HG02884 (cell line): ENCODE measurements at regions not wholly inside any gene's neighbourhood (a gene's known extent, or its start where the extent isn't known, plus 50 kb on each side); places are given as distances from the start of the nearest gene placed in this dataset.
"Not testable (repeated sequence)": the region's sequence is repeated elsewhere in the genome, so short reads cannot be mapped to it uniquely, and the experiment has no call there.

ENCODE experiments used
- ATAC-seq: cut with Tn5 transposase; IDR thresholded peaks from one replicate; pipeline ENCODE4 v1.9.1; 2021; ENCODE audit warnings: mild to moderate bottlenecking, moderate library complexity; ENCODE audit not compliant: unreplicated experiment

DNA sequence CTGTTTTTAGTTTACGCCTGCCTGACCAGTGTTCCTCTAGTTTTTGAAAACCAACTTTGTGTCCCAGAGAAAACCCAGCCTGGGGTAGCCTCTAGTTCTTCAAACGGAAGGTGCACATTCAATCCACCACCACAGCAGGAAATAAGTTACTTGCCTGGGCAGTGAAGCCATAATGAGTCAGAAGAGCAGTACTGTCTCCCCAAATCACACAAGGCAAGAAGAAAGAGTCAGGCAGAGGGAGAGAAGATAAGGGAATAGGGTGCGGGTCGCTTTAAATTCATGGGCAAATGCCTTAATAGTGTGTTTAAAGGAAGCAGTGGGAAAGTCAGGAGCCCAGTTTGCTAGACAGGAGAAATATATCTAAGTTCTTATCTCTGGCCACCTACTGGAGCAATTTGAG, 333.8 kb upstream of the GRIA3 start:
- ATAC-seq, result no peak

DNA sequence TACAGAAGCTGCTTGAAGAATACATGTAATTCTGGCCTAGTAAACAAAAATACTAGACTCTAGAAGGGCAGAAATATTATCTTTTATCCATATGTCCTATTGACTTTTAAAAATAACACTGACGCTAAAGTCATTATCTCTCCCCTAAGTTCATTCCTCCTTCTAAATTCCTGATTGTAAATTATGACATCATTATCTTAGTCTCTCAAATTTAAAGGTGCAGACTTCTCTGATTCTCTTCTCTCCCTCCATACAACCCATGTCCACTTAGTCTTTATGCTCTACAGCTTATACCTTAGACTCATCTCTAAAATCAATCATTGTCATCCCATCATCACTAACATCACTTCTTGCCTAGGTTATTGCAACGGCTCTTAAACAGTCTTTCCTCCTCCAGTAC, 327.9 kb upstream of the GRIA3 start:
- ATAC-seq, result no peak

DNA sequence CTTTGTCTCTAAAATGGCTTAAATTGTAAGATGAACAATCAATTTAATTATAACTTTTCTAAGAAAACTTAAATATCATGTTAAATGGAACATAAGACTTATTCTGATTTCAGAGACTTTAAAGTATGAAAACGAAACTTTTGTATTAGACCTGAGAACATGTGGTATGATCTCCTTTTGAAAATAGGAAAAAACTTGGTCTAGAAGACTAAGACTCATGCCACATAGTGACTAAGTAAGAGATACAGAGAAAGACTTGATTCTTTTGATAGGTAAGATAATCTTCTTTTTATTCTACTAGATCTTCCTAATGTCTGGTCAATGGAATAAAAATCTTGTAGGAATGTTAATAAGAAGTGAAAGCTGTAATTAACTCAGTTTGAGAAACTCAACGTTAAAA, 326.3 kb upstream of the GRIA3 start:
- ATAC-seq, result no peak

DNA sequence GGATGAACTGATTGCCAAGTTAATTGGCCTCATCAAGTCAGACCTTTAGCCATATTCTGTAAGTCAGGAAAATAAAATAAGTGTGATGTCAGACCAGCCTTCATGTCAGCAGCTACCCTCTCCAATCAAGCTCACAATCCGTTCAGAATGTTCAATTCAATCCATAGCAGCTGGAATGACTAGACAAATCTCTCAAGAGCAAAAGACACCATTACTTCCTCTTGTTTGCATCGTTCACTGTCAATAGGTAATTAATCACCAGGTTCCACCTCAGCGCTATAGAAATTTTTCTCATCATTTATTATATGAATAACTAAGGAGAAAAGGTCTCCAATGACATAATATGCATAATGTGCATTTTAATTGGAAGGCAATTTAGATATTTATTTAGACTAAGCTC, 321.0 kb upstream of the GRIA3 start:
- ATAC-seq, result no peak

DNA sequence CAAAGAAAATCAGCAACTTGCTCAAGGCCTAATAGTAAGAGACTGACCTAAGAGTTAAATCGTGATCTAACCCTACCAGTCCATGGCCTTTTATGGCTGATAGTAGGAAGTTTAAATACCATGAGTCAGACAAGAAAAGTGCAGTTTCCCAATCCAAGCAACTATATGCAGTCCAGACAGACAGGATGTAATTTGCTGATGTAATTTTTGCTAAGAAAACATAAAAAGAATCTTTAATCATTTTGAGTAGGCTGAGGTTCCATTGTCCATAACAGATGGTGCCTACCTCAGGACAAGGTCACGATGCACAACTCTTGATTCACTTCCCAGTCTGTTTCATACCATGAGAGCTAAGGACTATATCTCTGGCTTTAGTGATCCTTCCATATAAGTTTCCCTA, 317.5 kb upstream of the GRIA3 start:
- no peak for ATAC-seq

DNA sequence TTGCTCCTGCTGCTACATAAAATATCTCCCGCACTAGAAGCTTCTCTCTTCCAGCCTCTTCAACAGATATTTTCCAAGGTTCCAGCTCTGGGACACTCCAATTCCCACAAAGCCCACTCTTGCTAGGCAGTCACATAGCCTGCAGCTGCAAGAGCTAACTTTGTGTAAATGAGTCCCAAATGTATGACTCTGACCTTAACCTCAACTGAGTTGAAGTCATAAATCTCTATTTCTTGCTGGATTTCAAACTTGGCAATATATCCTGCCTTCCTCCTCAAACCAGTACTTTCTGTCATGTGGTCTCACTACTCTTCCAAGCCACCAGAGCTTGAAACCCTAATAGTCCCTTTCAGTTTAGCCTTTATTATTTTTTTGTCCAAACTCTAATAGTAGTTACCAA, 315.4 kb upstream of the GRIA3 start:
- no peak for ATAC-seq

DNA sequence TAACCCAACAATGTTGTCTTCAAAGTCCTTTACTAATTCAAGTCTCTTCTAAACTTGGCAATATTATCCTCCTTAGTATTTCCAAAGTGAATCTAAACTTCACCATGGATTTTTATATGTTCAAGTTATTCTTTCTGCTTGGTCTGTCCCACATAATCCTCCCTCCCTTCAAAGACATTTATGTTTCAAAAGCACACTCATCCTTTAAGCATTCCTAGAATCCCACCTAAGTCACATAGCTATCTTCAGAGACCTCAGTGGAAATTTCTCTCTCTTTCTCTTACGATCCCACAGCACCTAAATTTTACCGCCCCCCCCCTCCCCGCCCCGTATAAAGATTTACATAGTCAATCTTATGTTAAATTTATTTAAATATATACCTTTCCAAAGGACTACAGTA, 314.9 kb upstream of the GRIA3 start:
- no peak for ATAC-seq

DNA sequence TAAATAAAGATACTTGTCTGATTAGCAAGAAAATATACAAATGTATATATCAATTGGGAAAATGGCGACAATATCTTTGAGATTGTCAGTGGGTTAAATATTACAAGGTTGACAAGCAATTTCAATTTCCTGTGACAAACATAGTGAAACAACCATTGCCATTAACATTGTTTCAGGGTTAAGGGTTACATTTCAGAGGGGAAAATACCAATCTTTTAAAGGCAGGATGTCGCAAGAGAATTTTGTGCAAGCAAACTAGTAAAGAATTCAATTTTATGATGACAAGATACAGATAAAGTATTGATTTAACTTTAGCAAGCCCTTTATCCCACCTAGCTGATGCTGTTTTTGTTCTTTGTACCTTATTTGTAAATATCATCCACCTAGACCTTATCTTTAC, 305.8 kb upstream of the GRIA3 start:
- no peak for ATAC-seq

DNA sequence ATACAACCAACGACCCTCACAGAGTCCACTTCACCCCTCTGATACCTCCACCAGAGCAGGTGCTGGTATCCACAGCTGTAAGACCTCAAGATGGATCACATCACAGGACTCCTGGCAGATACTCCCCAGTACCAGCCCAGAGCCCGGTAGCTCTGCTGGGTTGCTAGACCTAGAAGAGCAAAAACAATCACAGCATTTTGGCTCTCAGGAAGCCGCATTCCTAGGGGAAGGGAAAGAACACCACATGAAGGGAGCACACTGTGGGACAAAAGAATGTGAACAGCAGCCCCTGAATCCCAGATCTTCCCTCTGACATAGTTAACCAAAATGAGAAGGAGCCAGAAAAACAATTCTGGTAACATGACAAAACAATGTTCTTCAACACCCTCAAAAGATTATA, 303.1 kb upstream of the GRIA3 start:
- ATAC-seq, result no peak

DNA sequence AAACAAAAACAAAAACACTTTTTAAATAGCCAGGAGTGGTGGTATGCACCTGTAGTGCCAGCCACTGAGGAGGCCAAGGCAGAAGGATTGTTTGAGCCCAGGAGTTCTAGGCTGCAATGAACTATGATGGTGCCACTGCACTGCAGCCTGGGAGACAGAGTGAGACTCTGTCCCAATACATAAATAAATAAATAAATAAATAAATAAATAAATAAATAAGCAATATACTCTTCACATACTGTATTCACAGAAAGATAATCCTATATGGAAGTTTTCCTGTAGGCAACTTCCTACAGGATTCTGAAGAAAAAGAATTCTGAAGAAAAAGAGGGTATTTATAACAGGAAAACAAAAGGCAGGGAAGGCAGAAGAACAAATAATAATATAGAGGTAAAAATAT, 293.3 kb upstream of the GRIA3 start:
- no peak for ATAC-seq

DNA sequence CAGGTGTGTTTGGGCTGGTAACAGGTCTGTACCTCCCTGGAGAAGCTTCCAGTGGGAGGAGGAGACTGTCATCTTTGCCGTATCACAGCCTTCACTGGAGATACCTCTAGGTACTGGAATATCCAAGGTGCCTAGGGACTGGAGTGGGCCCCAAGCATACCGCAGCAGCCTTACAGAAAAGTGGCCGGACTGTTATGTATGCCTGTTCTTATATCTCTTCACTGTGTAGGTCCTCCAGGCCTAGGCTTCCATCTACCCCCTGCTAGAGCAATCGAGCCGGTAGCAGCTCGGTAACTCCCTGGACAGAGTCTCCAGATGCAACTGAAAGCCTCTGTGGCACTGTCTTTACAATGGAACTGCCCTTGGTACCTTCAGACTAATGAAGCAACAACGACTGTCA, 277.4 kb upstream of the GRIA3 start:
- ATAC-seq, result no peak

DNA sequence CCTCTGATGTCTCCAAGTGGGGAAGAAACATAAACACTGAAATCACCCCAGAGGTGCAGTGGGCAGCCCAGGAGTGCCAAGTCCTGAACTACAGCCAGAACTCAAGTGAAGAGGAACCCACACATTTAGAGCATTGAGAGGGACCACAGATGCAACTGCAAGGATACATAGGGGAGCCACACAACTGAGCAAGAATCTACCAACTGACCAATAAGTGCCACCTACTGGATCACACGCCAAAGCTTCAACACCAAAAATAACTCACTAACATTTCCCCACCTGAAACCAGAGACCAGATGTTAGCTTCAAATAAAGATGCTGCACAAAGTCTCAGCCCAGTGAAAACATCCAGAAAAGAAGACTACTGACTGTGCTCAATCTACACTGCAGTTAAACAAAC, 276.7 kb upstream of the GRIA3 start:
- no peak for ATAC-seq

DNA sequence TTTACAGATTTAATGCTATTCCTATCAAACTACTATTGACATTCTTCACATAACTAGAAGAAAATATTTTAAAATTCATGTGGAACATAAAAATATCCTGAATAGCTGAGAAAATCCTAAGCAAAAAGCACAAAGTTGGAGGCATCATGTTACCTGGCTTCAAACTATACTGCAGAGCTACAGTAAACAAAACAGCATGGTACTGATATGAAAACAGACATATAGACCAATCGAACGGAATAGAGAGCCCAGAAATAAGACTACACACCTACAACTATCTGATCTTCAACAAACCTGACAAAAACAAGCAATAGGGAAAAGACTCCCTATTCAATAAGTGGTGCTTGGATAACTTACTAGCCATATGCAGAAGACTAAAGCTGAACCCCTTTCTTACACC, 273.4 kb upstream of the GRIA3 start:
- no peak for ATAC-seq

DNA sequence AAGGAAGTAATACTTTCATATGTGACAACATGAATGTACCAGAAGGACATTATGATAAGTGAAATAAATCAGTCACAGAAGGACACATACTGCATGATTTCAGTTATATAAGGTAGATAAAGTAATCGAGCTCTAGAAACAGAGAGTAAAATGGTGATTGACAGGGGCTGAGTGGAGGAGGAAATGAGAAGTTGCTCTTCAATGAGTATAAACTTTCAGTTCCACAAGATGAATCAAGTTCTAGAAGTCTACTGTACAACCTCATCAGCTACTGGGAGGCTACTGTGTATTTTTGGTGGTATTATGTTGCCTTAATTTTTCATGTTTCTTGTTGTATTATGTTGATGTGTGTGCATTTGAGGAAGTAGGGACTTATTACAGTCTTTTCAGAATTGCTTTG, 270.9 kb upstream of the GRIA3 start:
- ATAC-seq, result no peak

DNA sequence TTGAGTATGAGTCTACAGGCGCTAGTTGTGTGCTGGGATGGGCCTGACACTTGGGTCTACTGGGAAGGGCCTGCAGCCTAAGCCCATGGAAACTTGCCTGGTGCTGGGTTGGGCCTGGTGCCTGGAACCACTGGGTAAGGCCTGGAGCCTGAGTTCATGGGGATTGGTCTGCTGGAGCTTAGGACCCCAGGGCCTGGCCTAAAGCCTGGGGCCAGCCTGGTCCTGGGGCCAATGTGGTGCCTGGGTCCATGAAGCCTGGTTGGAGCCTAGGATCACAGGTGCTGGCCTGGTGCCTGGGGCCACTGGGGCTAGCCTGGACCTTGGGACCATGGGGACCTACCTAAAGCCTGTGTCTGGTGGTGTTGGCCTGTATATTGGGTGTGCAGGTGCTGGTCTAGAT, 270.3 kb upstream of the GRIA3 start:
- no peak for ATAC-seq

DNA sequence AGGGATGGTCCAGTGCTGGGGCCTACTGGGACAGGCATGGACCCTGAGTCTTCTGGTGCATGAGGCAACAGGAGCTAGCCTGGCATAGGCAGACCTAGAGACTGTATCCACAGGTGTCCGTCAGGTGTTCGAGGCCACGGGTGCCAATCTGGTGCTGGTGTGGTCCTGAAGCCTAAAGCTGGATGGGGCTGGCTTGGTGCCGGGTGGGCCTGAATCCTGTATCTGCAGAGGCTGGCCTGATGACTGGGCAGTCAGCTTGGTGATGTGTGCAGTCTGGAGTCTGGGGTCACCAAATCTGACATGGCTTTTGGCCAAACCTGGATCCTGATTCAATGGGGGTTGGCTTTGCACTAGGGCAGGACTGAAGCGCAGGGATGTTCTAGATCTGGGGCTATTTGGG, 269.8 kb upstream of the GRIA3 start:
- no peak for ATAC-seq

DNA sequence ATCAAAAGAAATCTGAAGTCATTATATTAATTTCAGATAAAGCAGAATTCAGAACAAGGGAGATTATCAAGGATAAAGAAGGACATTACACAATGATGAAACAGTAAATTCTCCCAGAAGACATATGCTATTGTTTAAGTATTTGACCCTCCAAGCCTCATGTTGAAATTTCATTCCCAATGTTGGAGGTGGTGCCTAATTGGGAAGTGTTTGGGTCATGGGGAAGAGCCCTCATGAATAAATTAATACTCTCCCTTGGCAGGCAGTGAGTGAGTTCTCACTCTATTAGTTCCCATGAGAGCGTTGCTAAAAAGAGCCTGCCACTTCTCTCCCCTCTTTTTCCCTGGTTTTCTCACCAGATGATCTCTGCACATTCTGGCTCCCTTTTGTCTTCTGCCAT, 249.9 kb upstream of the GRIA3 start:
- no peak for ATAC-seq

DNA sequence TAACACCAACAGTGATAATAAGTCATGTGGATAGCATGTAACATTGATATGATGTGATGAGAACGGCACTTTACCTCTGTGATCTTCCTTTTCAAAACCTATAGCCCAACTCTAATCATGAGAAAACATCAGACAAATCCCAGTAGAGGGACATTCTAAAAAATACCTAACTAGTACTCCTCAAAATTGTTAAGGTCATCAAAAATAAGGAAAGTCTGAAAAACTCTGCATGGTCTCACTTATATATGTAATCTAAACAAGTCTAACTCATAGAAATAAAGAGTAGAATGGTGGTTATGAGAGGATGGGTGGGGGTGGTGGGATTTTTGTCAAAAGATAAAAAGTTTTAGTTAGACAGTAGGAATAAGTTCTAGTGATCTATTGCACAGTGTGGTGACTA, 243.9 kb upstream of the GRIA3 start:
- no peak for ATAC-seq

DNA sequence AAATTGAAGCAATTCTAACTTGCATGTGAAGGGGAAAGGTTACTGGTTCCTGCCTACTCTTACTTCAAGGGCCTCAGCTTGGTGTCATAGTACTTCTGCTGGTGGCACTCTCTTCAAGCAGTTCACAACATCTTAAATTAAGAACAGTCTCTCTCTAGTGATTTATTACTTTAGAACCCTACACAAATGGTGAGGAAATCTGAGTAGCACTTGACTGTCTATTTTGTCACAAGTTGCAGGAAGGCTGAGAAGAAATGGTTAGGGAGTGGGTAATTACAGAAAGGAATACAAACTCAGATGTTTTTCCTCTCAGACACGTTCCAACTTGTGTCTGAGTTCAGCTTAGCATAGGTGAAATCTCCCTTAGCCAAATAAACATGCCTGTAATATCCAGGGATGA, 242.3 kb upstream of the GRIA3 start:
- no peak for ATAC-seq

DNA sequence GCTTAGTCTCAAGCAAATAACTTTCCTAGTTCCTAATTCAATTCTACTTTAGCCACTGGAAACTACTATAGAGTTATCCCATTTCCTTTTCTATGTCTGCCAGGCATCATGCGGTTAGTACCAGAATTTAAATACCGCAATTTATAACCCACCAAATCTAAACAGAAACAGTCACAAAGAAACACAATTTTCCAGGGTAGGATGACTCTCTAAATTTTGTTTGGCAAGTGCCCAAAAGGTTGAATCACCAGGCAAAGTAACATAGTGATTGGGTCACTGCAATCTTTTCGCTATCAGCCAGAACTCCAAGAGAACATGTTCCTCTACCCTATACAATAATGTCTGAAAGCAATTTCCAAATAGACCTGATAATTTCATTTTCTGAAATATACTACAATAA, 240.2 kb upstream of the GRIA3 start:
- ATAC-seq, result no peak

DNA sequence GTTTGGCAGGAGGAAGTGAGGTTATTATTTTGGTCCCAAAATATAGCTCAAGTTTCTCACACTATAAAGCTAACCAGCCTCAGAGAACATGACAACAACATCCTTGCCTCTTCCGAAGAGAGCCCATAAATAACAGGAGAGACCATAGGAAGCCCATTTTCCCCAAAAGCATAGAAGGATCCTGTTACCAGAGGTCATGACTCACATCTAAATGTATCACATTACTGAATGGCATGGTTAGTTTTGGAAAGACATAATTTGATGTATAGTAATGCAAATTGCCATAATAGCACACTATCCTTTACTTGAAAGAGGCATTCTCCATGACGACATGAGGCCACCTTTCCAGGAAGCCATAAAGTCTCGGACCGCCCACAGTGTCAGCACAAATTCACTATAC, 238.8 kb upstream of the GRIA3 start:
- no peak for ATAC-seq

DNA sequence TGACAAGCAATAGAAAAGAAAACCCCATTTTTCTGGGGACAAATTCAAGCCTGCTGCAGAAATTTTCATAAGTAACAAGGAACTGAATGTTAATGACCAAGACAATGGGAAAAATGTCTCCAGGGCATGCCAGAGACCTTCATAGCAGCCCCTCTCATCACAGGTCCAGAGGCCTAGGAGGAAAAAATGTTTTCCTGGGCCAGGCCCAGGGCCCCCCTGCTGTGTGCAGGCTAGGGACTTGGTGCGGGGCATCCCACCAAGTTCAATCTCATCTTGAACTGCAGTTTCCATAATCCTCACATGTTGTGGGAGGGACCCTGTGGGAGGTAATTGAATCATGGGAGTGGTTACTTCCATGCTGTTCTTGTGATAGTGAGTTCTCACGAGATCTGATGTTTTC, 211.5 kb upstream of the GRIA3 start:
- no peak for ATAC-seq

DNA sequence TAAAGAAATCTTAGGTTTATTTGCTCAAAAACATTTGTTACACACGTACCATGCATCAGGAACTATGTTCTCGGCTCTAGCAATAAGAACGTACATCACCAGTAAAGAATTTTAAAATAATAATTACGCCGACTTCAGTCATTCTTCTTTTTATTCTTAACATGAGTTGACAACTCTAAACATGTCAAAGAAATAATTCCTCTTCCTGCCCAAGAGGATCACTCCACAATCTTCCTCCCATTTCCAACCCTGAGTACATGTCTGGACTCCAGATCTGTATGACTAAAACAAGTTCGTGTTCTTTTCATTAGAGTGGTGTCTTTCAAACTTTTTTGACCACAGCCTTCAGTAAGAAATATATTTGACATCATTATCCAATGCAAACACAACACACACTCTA, 201.6 kb upstream of the GRIA3 start:
- no peak for ATAC-seq

DNA sequence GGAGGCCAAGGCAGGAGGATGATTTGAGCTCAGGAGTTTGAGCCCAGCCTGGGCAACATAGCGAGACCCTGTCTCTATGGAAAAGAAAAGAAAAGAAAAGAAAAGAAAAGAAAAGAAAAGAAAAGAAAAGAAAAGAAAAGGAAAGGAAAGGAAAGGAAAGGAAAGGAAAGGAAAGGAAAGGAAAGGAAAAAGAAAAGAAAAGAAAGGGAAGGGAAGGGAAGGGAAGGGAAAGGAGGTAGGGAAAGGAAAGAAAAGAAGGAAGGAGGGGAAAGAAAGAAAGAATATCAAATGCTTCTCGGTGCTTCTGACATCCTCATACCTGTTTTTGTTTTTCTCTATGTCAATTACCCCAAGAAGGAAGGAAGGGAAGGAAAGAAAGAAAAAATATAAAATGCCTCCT, 181.2 kb upstream of the GRIA3 start:
- ATAC-seq, result not testable (repeated sequence)
